Uterus (tissue), 2 donors: ENCODE measurements at regions not wholly inside any gene's neighbourhood (a gene's known extent, or its start where the extent isn't known, plus 50 kb on each side); places are given as distances from the start of the nearest gene placed in this dataset.

ENCODE experiments used
- CTCF ChIP-seq, 4 experiments: fragments of 200-600 bp in 2 of 4; fragments of 450-650 bp in 2 of 4; sonication (generic) in 2 of 4; IDR thresholded peaks; one replicate each; pipeline ENCODE4 v1.5.1; 2016 to 2019; ENCODE audit warnings: antibody characterized with exemption in 4 of 4, mild to moderate bottlenecking in 2 of 4, moderate library complexity in 1 of 4
- POLR2A ChIP-seq, 2 donors: fragments of 450-650 bp; IDR thresholded peaks; one replicate each; pipeline ENCODE4 v1.6.1; 2016; ENCODE audit warnings: antibody characterized with exemption in 2 of 2, mild to moderate bottlenecking in 1 of 2, moderate library complexity in 1 of 2

- TF ChIP-seq CTCF (IDR thresholded peaks at IDR 0.05) (no peak), POLR2A (IDR thresholded peaks at IDR 0.05) (no peak)
These were observed 226.2 kb downstream of the POLR1F start for GRCh38 chr7:19482628-19483027.
